ENCODE measurements at regions not wholly inside any gene's neighbourhood (a gene's known extent, or its start where the extent isn't known, plus 50 kb on each side); places are given as distances from the start of the nearest gene placed in this dataset.
A peak's percentile ranks its signal among the peaks of the same experiment; 100 is the strongest.

GRCh38 chr18:2293109-2293839 is 278.0 kb downstream of the METTL4 start:
- FAIRE-seq: no peak

GRCh38 chr18:2301316-2301715 is 270.0 kb downstream of the METTL4 start:
- DNase-seq (ENCODE audit: extremely low spot score, insufficient read length, low read depth) (no peak), FAIRE-seq (no peak)

More at GRCh38 chr18:2293109-2293839, 278.0 kb downstream of the METTL4 start:
- DNase-seq (ENCODE audit: extremely low spot score, insufficient read length, low read depth): no peak

GRCh38 chr18:2302012-2302411 is 269.3 kb downstream of the METTL4 start:
- DNase-seq (ENCODE audit: extremely low spot score, insufficient read length, low read depth) (no peak), FAIRE-seq (no peak)

GRCh38 chr18:2302628-2303516 is 268.4 kb downstream of the METTL4 start:
- no peak for DNase-seq (ENCODE audit: extremely low spot score, insufficient read length, low read depth)
- no peak for FAIRE-seq

GRCh38 chr18:2303517-2304238 is 267.6 kb downstream of the METTL4 start:
- DNase-seq (ENCODE audit: extremely low spot score, insufficient read length, low read depth) (no peak), FAIRE-seq (no peak)

GRCh38 chr18:2304378-2305175 is 266.7 kb downstream of the METTL4 start:
- FAIRE-seq (no peak), DNase-seq (ENCODE audit: extremely low spot score, insufficient read length, low read depth) (no peak)

- FAIRE-seq (no peak), DNase-seq (ENCODE audit: extremely low spot score, insufficient read length, low read depth) (no peak)
These were observed 264.7 kb downstream of the METTL4 start for GRCh38 chr18:2306606-2307005.

GRCh38 chr18:2310886-2311285 is 260.4 kb downstream of the METTL4 start:
- FAIRE-seq: no peak
- no peak for DNase-seq (ENCODE audit: extremely low spot score, insufficient read length, low read depth)

- DNase-seq (ENCODE audit: extremely low spot score, insufficient read length, low read depth) (no peak), FAIRE-seq (peak; percentile 67)
These were observed 258.9 kb downstream of the METTL4 start for GRCh38 chr18:2312440-2312839.

- DNase-seq (ENCODE audit: extremely low spot score, insufficient read length, low read depth): no peak
- FAIRE-seq: no peak
These were observed 258.0 kb downstream of the METTL4 start for GRCh38 chr18:2313332-2313731.

GRCh38 chr18:2316082-2316750 is 255.1 kb downstream of the METTL4 start:
- no peak for FAIRE-seq
- DNase-seq (ENCODE audit: extremely low spot score, insufficient read length, low read depth): no peak

- FAIRE-seq: no peak
- DNase-seq (ENCODE audit: extremely low spot score, insufficient read length, low read depth): no peak
These were observed 254.3 kb downstream of the METTL4 start for GRCh38 chr18:2316751-2317696.

- FAIRE-seq (no peak), DNase-seq (ENCODE audit: extremely low spot score, insufficient read length, low read depth) (no peak)
These were observed 246.8 kb downstream of the METTL4 start for GRCh38 chr18:2324459-2324858.

GRCh38 chr18:2325308-2325849 is 245.9 kb downstream of the METTL4 start:
- no peak for DNase-seq (ENCODE audit: extremely low spot score, insufficient read length, low read depth)
- FAIRE-seq: no peak

GRCh38 chr18:2325933-2326332 is 245.4 kb downstream of the METTL4 start:
- no peak for DNase-seq (ENCODE audit: extremely low spot score, insufficient read length, low read depth)
- FAIRE-seq: no peak

- FAIRE-seq (no peak), DNase-seq (ENCODE audit: extremely low spot score, insufficient read length, low read depth) (no peak)
These were observed 244.3 kb downstream of the METTL4 start for GRCh38 chr18:2326999-2327398.

- FAIRE-seq (no peak), DNase-seq (ENCODE audit: extremely low spot score, insufficient read length, low read depth) (no peak)
These were observed 240.5 kb downstream of the METTL4 start for GRCh38 chr18:2330764-2331163.

GRCh38 chr18:2331491-2331890 is 239.8 kb downstream of the METTL4 start:
- FAIRE-seq: no peak
- no peak for DNase-seq (ENCODE audit: extremely low spot score, insufficient read length, low read depth)

Data from GM18507 (cell line).